ENCODE measurements at regions not wholly inside any gene's neighbourhood (a gene's known extent, or its start where the extent isn't known, plus 50 kb on each side); places are given as distances from the start of the nearest gene placed in this dataset.

DNA sequence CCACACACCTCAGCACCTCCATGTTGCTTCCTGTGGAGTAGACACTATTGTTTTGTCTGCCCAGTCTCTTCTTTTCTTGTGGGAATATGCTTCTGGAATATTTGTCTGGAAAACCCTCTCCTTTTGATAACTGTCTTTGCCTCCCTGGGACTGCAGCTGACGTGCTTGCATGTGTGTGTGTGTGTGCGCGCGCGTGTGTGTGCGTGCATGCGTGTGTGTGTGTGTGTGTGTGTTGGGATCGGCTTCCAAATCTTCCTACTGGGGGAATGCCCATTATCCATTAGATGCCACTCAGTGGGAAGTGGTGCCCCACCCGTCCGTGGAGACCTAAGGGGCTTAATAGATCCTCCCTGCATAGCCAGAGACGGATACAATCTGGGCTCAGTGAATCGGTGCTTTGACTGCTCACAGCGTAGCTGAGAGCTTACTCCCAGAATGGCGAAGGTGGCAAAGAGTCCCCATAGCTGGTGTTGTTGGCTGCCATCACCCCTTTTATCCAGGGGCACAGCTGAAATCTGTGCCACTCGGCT is 86.9 kb downstream of the RRM2 start:
- H3K9ac ChIP-seq (ENCODE audit: low read depth in 1 of 2, low read length in 2 of 2) = no peak overlapping the region
- no peak for DNase-seq (ENCODE audit: low spot score)
- H3K36me3 ChIP-seq (ENCODE audit: control insufficient read depth in 4 of 4, insufficient read depth in 3 of 4, low read depth in 1 of 4, low read length in 3 of 4) = no peaks in the 10 kb centered on the region
- no peak overlapping the region for H3K27ac ChIP-seq (ENCODE audit: low read depth in 1 of 2, low read length in 2 of 2)
- TF ChIP-seq, protein P1, sequence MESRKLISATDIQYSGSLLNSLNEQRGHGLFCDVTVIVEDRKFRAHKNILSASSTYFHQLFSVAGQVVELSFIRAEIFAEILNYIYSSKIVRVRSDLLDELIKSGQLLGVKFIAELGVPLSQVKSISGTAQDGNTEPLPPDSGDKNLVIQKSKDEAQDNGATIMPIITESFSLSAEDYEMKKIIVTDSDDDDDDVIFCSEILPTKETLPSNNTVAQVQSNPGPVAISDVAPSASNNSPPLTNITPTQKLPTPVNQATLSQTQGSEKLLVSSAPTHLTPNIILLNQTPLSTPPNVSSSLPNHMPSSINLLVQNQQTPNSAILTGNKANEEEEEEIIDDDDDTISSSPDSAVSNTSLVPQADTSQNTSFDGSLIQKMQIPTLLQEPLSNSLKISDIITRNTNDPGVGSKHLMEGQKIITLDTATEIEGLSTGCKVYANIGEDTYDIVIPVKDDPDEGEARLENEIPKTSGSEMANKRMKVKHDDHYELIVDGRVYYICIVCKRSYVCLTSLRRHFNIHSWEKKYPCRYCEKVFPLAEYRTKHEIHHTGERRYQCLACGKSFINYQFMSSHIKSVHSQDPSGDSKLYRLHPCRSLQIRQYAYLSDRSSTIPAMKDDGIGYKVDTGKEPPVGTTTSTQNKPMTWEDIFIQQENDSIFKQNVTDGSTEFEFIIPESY (IDR thresholded peaks at IDR 0.05) = no peak
- TF ChIP-seq CTCF (IDR thresholded peaks at IDR 0.05; ENCODE audit: low read depth, low read length, missing input control) (no peak), HNF4A (conservative IDR thresholded peaks at IDR 0.05) (no peak), RAD21 (IDR thresholded peaks at IDR 0.05) (no peak), GABPA (IDR thresholded peaks at IDR 0.05 in 1 of 2, conservative IDR thresholded peaks at IDR 0.05 in 1 of 2) (no peak), TAF1 (conservative IDR thresholded peaks at IDR 0.05) (no peak), HNF4G (IDR thresholded peaks at IDR 0.05) (no peak), MAX (IDR thresholded peaks at IDR 0.05) (no peak), RXRA (IDR thresholded peaks at IDR 0.05) (no peak), JUND (IDR thresholded peaks at IDR 0.05) (no peak), YY1 (IDR thresholded peaks at IDR 0.05) (no peak), EGR1 (IDR thresholded peaks at IDR 0.05; ENCODE audit: low read depth in 2 of 2) (no peak), SP1 (IDR thresholded peaks at IDR 0.05) (no peak), FOXA1 (IDR thresholded peaks at IDR 0.05) (no peak), FOXA2 (IDR thresholded peaks at IDR 0.05) (no peak), NR2F2 (IDR thresholded peaks at IDR 0.05) (no peak)
- TF ChIP-seq, protein P2, sequence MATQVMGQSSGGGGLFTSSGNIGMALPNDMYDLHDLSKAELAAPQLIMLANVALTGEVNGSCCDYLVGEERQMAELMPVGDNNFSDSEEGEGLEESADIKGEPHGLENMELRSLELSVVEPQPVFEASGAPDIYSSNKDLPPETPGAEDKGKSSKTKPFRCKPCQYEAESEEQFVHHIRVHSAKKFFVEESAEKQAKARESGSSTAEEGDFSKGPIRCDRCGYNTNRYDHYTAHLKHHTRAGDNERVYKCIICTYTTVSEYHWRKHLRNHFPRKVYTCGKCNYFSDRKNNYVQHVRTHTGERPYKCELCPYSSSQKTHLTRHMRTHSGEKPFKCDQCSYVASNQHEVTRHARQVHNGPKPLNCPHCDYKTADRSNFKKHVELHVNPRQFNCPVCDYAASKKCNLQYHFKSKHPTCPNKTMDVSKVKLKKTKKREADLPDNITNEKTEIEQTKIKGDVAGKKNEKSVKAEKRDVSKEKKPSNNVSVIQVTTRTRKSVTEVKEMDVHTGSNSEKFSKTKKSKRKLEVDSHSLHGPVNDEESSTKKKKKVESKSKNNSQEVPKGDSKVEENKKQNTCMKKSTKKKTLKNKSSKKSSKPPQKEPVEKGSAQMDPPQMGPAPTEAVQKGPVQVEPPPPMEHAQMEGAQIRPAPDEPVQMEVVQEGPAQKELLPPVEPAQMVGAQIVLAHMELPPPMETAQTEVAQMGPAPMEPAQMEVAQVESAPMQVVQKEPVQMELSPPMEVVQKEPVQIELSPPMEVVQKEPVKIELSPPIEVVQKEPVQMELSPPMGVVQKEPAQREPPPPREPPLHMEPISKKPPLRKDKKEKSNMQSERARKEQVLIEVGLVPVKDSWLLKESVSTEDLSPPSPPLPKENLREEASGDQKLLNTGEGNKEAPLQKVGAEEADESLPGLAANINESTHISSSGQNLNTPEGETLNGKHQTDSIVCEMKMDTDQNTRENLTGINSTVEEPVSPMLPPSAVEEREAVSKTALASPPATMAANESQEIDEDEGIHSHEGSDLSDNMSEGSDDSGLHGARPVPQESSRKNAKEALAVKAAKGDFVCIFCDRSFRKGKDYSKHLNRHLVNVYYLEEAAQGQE (IDR thresholded peaks at IDR 0.05) = no peak
- TF ChIP-seq, protein P3, sequence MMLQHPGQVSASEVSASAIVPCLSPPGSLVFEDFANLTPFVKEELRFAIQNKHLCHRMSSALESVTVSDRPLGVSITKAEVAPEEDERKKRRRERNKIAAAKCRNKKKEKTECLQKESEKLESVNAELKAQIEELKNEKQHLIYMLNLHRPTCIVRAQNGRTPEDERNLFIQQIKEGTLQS (IDR thresholded peaks at IDR 0.05) = no peak
- WGBS = 92% methylated on average over 15 of the region's 15 CpGs
- H3K9me3 ChIP-seq (ENCODE audit: control insufficient read depth in 4 of 4, low read length in 3 of 4) = no peaks in the 10 kb centered on the region
- no peaks in the 10 kb centered on the region for H3K27me3 ChIP-seq (ENCODE audit: control insufficient read depth in 4 of 4, insufficient read depth in 4 of 4, low read length in 3 of 4)
- no peak overlapping the region for H3K4me3 ChIP-seq (ENCODE audit: low read depth in 1 of 3, low read length in 3 of 3)
- no peaks in the 10 kb centered on the region for H3K4me1 ChIP-seq (ENCODE audit: control insufficient read depth in 4 of 4, insufficient read depth in 4 of 4, low read length in 3 of 4)

Measured in liver (tissue), 8 donors.